Activated T-cell treated with anti-CD3 and anti-CD28 coated beads, Interleukin-2, amount 50 U/mL, for 4 hours (primary cell): ENCODE measurements at regions not wholly inside any gene's neighbourhood (a gene's known extent, or its start where the extent isn't known, plus 50 kb on each side); places are given as distances from the start of the nearest gene placed in this dataset.
"Not testable (repeated sequence)": the region's sequence is repeated elsewhere in the genome, so short reads cannot be mapped to it uniquely, and the experiment has no call there.

ENCODE experiments used
- ATAC-seq, 2 donors: fragments of 200-7000 bp; cut with Tn5 transposase; one replicate each; pipeline ENCODE4 v1.10.0; 2021
- DNase-seq: peaks from one replicate; pipeline ENCODE4 v3.0.0-alpha.2; 2020
- H3K27me3 Mint-ChIP-seq: one replicate; pipeline ENCODE4 v1.8.0; 2021; ENCODE audit warnings: low read depth, mixed read lengths
- H3K36me3 Mint-ChIP-seq: one replicate; pipeline ENCODE4 v1.8.0; 2022; ENCODE audit warnings: mixed read lengths; ENCODE audit not compliant: insufficient read depth
- H3K4me1 Mint-ChIP-seq: one replicate; pipeline ENCODE4 v1.8.0; 2021; ENCODE audit warnings: low read depth, mixed read lengths
- H3K4me3 Mint-ChIP-seq: one replicate; pipeline ENCODE4 v1.8.0; 2021; ENCODE audit warnings: mild to moderate bottlenecking, moderate library complexity, mixed read lengths
- H3K9me3 Mint-ChIP-seq: one replicate; pipeline ENCODE4 v1.8.0; 2021; ENCODE audit warnings: mixed read lengths

DNA sequence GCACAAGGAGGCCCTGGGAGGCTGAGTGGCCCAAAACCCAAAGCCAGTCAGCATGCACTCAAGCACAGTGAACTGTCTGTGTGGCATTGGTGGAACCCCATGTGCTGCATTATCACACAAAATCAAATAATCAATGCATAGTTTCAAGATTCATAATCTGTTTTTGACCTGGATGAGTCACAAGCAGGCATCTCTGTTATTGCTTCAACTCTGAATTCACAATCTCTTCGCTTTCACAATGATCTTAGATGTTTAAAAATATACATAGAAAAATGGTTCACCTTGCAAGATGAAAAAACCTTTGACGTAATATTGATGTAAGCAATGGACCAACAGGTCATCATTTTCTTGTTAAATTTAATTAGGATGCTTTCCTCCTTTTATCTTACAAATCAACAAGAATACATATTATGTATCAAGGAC is 455.4 kb downstream of the IRS2 start:
- no peaks in the 10 kb centered on the region for H3K9me3 Mint-ChIP-seq
- no peaks in the 10 kb centered on the region for H3K27me3 Mint-ChIP-seq
- no peak for ATAC-seq
- no peaks in the 10 kb centered on the region for H3K4me1 Mint-ChIP-seq
- no peaks in the 10 kb centered on the region for H3K36me3 Mint-ChIP-seq
- no peak for DNase-seq
- H3K4me3 Mint-ChIP-seq: no peak overlapping the region

DNA sequence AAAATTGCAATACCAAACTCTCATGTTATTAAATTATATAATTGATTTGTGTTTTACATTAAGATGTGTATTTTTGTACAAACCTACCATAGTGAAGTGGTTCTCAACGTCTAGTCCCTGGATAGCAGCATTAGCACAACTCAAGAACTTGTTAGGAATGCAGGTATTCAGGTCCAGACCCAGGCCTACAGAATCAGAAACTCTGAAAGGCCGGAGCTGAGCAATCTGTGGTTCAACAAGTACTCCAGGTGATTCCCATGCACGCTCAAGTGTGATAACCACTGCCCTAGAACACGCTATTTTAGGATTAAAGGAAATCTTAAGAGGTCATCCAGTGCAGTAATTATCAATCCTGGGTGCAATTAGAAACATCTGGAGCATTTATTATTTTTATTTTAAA is 456.3 kb downstream of the IRS2 start:
- Mint-ChIP-seq H3K27me3 (no peaks in the 10 kb centered on the region), H3K4me3 (no peak overlapping the region), H3K4me1 (no peaks in the 10 kb centered on the region), H3K36me3 (no peaks in the 10 kb centered on the region), H3K9me3 (no peaks in the 10 kb centered on the region)
- no peak for DNase-seq
- ATAC-seq: no peak

DNA sequence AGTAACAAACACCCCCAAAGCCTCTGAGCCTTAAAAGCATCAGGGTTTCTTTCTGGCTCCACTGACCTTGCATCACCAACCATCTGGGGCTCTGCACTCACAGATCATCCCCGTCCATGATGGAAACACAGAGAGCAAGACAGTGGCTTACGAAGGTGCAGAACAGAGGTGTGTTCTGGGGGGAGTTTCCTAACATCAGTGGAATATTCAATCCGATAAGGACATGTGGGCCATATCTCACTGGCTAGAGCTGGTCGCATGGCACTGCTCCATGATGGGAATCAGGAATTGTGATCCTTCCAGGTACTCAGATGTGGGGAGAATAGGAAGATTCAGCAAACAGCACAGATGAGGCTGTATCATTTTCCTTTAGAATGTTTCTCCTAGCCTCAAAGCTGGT is 457.2 kb downstream of the IRS2 start:
- H3K4me3 Mint-ChIP-seq: no peak overlapping the region
- ATAC-seq (no peak), DNase-seq (no peak)
- H3K36me3 Mint-ChIP-seq: no peaks in the 10 kb centered on the region
- no peaks in the 10 kb centered on the region for H3K27me3 Mint-ChIP-seq
- H3K9me3 Mint-ChIP-seq: no peaks in the 10 kb centered on the region
- no peaks in the 10 kb centered on the region for H3K4me1 Mint-ChIP-seq

DNA sequence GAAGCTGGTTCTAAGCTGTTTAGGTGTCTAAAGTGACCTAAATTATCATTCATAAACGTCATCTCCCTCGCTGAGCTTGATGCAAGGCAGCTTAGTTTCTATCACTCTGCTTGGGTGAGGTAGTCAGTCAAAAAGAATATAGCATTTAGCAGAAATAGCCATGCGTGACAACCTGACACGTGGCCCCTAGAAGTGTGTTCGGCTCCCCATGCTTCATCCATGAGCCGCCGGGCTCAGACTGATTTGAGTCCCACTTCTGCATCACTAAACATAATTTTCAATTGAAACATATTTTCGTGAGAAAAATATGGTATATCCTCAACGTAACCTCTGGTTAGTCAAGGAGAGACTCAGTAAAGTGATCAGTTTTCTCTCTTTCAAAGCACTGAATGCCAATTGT is 459.8 kb downstream of the IRS2 start:
- H3K27me3 Mint-ChIP-seq: no peaks in the 10 kb centered on the region

DNA sequence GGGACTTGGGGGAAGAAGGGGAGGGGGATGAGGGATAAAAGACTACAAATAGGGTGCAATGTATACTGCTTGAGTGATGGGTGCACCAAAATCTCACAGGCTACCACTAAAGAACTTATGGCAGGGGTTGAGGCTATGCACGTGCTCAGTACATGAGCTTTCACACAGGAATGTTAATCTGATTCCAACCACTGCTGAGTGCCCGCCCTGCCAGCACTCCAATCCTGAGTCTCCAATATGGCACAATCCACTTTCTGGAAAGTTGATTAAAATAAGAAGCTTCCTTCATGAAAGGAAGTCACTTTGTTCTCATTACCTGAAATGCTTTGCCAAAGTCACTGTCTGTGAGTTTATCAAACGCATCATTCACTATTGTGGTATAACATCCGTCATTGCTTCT is 463.0 kb downstream of the IRS2 start:
- Mint-ChIP-seq H3K36me3 (no peaks in the 10 kb centered on the region), H3K4me3 (no peak overlapping the region), H3K9me3 (peaks cover under 1% of the 10 kb centered on the region), H3K27me3 (peaks cover 5% of the 10 kb centered on the region), H3K4me1 (no peaks in the 10 kb centered on the region)
- DNase-seq: no peak
- ATAC-seq: no peak

More for the DNA sequence above, 459.8 kb downstream of the IRS2 start:
- Mint-ChIP-seq H3K36me3 (no peaks in the 10 kb centered on the region), H3K9me3 (no peaks in the 10 kb centered on the region), H3K4me3 (no peak overlapping the region), H3K4me1 (no peaks in the 10 kb centered on the region)
- DNase-seq (no peak), ATAC-seq (no peak)

DNA sequence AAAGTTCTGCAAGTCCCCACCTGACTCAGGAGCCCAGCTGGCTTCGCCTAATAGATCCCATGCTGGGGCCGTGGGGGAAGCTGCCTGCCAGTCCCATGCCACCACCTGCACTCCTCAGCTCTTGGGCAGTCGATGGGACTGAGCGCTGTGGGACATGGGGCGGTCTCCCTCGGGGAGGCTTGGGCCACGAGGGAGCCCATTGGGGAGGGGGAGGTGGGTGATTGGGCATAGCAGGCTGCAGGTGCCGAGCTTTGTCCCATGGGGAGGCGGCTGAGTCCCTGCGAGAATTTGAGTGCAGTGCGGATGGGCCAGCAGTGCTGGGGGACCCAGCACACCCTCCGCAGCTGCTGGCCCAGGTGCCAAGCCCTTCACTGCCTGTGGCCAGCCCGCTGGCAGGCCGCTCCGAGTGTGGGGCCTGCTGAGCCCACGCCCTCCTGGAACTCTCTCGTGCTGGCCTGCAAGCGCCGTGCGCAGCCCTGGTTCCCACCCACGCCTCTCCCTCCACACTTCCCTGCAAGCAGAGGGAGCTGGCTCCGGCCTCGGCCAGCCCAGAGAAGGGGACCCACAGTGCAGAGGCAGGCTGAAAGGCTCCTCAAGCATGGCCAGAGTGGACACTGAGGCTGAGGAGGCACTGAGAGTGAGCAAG is 467.3 kb downstream of the IRS2 start:
- H3K27me3 Mint-ChIP-seq: peaks cover 5% of the 10 kb centered on the region
- H3K9me3 Mint-ChIP-seq: peaks cover 3% of the 10 kb centered on the region
- DNase-seq (no peak), ATAC-seq (no peak)
- no peak overlapping the region for H3K4me3 Mint-ChIP-seq
- no peaks in the 10 kb centered on the region for H3K36me3 Mint-ChIP-seq
- no peaks in the 10 kb centered on the region for H3K4me1 Mint-ChIP-seq

DNA sequence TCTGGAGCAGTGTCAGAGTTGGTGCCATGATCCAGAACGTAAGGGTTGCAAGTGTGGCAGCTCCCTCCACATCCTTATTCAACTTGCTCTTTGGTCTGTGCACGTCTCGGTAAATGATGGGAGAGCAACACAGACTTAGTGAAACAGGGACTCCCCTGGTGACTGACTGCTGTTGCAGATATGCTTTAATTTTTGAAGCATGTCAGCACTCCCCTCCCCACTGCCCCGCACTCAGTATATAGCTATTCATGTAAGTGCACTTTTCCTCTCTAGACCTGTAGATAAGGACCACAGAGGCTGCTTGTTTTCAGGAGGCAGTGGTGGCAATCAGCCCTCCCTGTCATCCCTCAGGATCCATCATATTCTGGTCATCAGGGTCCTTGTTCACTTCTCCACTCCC is 470.9 kb downstream of the IRS2 start:
- peaks cover 5% of the 10 kb centered on the region for H3K27me3 Mint-ChIP-seq
- no peaks in the 10 kb centered on the region for H3K4me1 Mint-ChIP-seq
- no peaks in the 10 kb centered on the region for H3K36me3 Mint-ChIP-seq
- DNase-seq: no peak
- no peak overlapping the region for H3K4me3 Mint-ChIP-seq
- peaks cover 3% of the 10 kb centered on the region for H3K9me3 Mint-ChIP-seq
- ATAC-seq: no peak

DNA sequence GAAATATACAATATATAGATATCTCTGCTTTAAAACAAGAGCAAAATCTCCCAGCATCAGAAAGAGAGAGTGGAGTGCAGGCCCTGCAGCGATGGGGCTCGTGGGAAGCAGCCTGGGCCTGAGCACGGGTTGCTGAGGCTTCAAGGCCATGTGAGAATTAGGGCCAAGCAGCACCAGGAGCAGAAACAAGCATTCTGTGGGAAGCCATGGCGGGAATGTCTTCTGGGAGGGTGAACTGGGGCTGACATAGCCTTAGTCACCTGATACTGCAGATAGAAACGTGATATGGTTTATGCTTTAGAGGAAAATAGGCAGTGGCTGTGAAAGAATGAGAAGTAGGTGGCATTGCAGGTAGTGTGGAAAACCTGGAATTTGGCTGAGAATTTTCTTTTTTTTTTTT is 472.3 kb downstream of the IRS2 start:
- Mint-ChIP-seq H3K9me3 (peaks cover 3% of the 10 kb centered on the region), H3K4me3 (no peak overlapping the region), H3K4me1 (no peaks in the 10 kb centered on the region), H3K36me3 (no peaks in the 10 kb centered on the region), H3K27me3 (no peaks in the 10 kb centered on the region)
- no peak for ATAC-seq
- DNase-seq: no peak

DNA sequence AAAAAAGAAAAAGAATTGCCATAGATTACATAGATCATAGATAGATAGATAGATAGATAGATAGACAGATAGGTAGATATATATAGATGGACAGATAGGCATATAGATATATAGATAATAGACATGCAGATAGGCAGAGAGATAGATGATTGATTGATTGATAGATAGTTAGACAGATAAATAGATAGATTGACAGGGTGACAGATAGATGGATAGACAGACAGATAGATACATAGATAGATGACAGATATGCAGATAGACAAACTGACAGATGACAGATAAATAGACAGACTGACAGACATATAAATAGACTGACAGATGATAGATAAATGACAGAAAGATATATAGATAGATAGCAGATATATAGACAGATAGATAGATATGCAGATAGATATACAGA is 474.0 kb downstream of the IRS2 start:
- no peak overlapping the region for H3K4me3 Mint-ChIP-seq
- no peaks in the 10 kb centered on the region for H3K9me3 Mint-ChIP-seq
- no peaks in the 10 kb centered on the region for H3K27me3 Mint-ChIP-seq
- DNase-seq (no peak), ATAC-seq (no peak)
- H3K4me1 Mint-ChIP-seq: no peaks in the 10 kb centered on the region
- no peaks in the 10 kb centered on the region for H3K36me3 Mint-ChIP-seq

DNA sequence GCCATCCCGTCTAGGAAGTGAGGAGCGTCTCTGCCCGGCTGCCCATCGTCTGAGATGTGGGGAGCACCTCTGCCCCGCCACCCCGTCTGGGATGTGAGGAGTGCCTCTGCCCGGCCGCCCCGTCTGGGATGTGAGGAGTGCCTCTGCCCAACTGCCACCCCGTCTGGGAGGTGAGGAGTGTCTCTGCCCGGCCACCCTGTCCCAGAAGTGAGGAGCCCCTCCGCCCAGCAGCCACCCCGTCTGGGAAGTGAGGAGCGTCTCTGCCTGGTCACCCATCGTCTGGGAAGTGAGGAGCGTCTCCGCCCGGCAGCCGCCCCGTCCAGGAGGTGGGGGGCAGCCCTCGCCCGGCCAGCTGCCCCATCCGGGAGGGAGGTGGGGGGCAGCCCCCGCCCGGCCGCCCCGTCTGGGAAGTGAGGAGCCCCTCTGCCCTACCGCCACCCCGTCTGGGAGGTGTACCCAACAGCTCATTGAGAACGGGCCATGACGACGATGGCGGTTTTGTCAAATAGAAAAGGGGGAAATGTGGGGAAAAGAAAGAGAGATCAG is 474.9 kb downstream of the IRS2 start:
- not testable (repeated sequence) for H3K9me3 Mint-ChIP-seq, DNase-seq, H3K36me3 Mint-ChIP-seq, H3K4me3 Mint-ChIP-seq, ATAC-seq, H3K27me3 Mint-ChIP-seq, H3K4me1 Mint-ChIP-seq

DNA sequence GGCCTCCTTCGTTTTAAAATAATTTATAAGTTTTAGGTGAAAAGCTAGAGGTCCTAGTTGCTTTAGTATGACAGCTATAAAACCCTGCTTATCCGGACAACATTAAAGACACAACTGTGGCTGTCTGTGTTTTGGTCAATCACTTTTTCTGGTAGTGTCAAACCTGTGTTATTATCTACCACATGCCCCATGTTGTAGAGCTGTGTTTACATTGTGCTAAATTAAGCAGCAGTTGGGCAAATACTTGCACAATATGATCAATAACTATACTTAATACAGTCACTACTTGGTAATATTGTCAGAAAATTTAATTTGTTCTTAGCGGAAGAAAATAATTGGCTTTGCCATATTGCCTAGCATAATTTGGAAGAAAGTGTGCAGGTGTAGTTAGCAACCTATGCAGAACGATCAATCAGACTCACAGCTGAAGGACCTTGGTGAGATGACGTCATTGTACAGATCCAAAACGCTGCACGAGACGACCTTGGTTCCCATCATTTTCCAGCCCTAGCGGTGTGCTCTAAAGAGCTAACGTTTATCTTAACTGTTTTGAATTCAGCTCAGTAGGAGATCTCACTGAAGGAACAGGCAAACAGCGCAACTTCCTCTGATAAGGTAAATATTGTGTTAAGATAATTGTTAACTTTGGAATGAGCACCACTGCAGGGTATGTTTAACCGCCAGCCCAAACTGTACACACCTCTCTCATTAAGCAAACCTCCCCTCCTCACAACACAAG is 476.6 kb downstream of the IRS2 start:
- Mint-ChIP-seq H3K36me3 (no peaks in the 10 kb centered on the region), H3K4me1 (no peaks in the 10 kb centered on the region), H3K27me3 (no peaks in the 10 kb centered on the region), H3K4me3 (no peak overlapping the region), H3K9me3 (no peaks in the 10 kb centered on the region)
- ATAC-seq (no peak), DNase-seq (no peak)

DNA sequence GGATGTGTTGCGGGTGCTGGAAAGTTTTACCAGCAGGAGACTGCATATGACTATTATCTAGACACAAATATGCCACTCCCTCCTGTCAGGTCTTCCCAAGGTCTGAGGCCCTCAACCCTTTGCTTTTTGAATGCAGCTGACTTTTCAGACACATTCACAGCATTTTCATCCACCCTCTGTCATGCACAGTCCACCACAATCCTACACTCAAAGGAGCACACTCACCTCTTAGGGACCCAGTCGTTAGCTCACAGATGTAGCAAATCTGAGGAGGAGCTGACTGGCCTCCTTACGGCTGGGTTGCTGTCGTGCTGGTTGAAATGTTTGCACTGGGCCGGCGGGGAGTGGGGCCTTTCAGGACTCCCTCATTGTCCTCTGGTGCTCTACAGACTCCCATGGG is 479.4 kb downstream of the IRS2 start:
- no peaks in the 10 kb centered on the region for H3K36me3 Mint-ChIP-seq
- H3K9me3 Mint-ChIP-seq: no peaks in the 10 kb centered on the region
- no peak overlapping the region for H3K4me3 Mint-ChIP-seq
- peaks cover under 1% of the 10 kb centered on the region for H3K27me3 Mint-ChIP-seq
- H3K4me1 Mint-ChIP-seq: no peaks in the 10 kb centered on the region
- no peak for ATAC-seq
- DNase-seq: no peak

DNA sequence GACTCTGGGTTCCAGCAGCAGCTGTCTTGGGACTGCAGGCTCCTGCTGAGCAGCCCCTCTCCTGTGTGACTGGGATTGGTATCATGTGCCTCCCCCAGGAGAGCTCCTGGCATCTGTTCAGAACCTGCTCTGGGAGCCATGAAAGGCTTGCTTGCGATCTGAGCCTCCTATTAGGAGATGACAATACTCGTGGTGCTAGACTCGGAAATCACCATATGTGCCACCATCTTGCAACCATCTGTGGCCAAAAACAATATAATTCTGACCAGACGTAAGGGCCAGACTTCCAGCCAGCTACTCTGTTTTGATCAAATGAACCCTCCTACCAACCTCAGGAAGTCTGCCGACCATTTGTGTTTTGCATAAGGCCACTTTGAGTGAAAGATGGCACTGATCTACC is 484.7 kb downstream of the IRS2 start:
- Mint-ChIP-seq H3K9me3 (no peaks in the 10 kb centered on the region), H3K4me3 (no peak overlapping the region), H3K27me3 (peaks cover 2% of the 10 kb centered on the region), H3K36me3 (no peaks in the 10 kb centered on the region), H3K4me1 (no peaks in the 10 kb centered on the region)
- DNase-seq (no peak), ATAC-seq (no peak)

DNA sequence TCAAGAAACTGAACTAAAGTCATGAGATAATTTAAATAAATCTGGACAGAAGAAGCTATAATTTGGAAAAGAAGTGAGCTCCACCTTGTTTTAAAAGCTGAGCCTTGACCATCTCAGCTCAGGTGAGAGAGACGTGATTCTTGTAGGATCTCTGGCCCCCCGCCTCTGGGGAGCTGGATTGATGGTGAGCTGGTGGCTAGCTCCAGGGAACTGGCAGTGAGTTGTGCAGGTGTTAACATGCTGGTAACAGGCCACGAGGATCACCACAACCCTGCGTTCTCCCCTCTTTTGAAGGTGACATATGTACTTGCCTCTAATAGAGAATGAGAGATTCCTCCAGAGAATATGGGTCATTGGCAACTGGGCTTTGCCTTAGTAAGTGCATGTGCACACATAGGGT is 485.1 kb downstream of the IRS2 start:
- H3K4me3 Mint-ChIP-seq: no peak overlapping the region
- no peaks in the 10 kb centered on the region for H3K4me1 Mint-ChIP-seq
- no peaks in the 10 kb centered on the region for H3K9me3 Mint-ChIP-seq
- ATAC-seq (no peak), DNase-seq (no peak)
- no peaks in the 10 kb centered on the region for H3K36me3 Mint-ChIP-seq
- H3K27me3 Mint-ChIP-seq: peaks cover 2% of the 10 kb centered on the region

DNA sequence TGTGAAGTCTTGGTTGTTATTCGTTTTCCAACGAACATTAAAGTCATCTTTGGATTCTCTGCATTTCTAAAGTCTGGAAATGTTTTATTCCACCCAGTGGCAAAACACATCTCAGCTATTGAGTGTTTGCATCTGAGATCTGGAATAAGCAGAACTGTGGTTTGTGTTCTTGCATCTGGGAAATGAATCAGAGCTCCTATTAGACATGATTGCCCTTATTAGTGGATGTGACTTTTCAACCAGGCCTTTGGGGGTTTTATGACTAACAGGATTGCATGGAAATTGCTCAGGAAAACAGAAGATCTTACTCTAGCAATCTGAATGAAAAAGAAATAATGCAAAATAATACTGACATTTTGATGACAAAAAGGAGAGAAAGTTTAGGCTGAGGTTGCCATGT is 488.8 kb downstream of the IRS2 start:
- DNase-seq (no peak), ATAC-seq (no peak)
- Mint-ChIP-seq H3K36me3 (no peaks in the 10 kb centered on the region), H3K9me3 (no peaks in the 10 kb centered on the region), H3K27me3 (peaks cover 2% of the 10 kb centered on the region), H3K4me3 (no peak overlapping the region), H3K4me1 (no peaks in the 10 kb centered on the region)
